ENCODE measurements at regions not wholly inside any gene's neighbourhood (a gene's known extent, or its start where the extent isn't known, plus 50 kb on each side); places are given as distances from the start of the nearest gene placed in this dataset.

DNA sequence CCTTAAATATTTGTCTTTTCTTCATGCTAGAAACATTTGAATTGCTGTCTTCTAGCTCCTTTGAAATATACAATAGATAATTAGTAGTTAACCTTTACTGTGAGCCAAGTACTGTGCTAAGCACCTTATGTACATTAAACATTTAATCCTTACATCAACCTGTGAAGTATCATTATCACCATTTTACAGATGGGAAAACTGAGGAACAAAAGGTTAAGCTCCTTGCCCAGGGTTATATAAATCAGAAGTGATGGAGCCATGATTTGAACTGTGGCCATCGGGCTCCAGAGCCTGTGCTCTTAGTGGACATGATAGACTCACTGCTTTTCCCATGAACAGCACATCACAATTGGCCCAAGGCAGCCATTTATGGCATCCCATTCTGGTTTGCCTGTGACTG is 140.9 kb downstream of the UNC5CL start:
- no peak for DNase-seq (ENCODE audit: low spot score)
- no peaks in the 10 kb centered on the region for H3K36me3 Mint-ChIP-seq (ENCODE audit: low read depth)
- no peak overlapping the region for H3K27ac Mint-ChIP-seq
- no peak overlapping the region for H3K4me3 Mint-ChIP-seq (ENCODE audit: low read depth)
- intact Hi-C loops (cut with micrococcal nuclease) = loop anchor here (5.0 kb wide), 1 partner anchor 1186 kb away; no protein-coding TSS in a partner anchor
- H3K4me1 Mint-ChIP-seq (ENCODE audit: low read depth) = no peaks in the 10 kb centered on the region
- peaks cover 4% of the 10 kb centered on the region for H3K27me3 Mint-ChIP-seq (ENCODE audit: low read depth)
- no peaks in the 10 kb centered on the region for H3K9me3 Mint-ChIP-seq

DNA sequence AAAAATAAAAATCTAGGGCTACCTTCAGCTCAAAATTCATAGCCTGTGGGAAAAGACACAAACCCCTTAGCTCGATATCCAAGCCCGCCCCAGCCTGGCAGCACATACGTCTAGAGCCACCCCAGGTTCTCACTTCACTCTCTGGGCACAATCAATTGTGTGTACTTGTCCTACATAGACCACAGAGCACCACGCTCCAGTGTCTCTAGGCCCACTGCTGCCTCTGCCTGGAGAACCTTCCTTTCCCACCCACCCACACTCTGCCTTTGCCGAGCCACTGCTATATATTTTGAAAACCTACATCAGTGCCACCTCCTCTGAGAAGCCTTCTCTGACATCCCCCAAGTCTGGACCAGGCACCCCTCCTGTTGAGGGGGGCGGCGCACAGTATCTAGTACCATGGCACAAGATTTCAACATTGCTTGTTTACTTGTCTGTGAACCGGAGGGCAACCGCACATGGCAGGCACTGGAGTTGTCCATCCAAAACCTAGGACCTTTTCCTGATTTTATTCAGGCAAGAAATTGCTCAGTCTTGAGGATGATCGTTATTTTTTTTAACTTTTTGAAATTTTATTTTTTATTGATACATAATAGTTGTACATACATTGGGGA is 141.5 kb downstream of the UNC5CL start:
- no peak for DNase-seq (ENCODE audit: low spot score)
- Mint-ChIP-seq H3K27me3 (ENCODE audit: low read depth) (no peaks in the 10 kb centered on the region), H3K36me3 (ENCODE audit: low read depth) (no peaks in the 10 kb centered on the region), H3K4me3 (ENCODE audit: low read depth) (no peak overlapping the region), H3K27ac (no peak overlapping the region), H3K9me3 (no peaks in the 10 kb centered on the region), H3K4me1 (ENCODE audit: low read depth) (no peaks in the 10 kb centered on the region)
- intact Hi-C loops (cut with micrococcal nuclease) = loop anchor here (5.0 kb wide), 1 partner anchor 1185 kb away; no protein-coding TSS in a partner anchor

DNA sequence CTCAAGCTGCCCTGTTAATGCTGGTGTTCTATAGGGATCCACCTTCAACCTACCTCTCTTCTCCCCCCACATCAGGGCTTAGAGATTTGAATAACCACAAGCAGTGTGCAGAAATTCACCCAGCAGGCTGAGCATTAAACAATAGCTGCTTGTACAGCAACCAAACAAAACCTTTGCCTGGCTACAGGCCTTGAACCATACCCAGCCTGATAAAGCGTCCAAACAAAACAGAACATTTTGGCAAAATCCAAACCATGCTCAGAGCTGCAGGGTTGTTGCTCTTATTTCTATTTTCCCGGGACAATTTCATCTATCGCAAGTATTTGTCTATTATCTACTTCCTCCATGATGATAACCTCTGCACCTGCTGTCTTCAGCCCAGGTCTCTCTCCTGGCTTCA is 142.3 kb downstream of the UNC5CL start:
- no peak for DNase-seq (ENCODE audit: low spot score)
- no peak overlapping the region for H3K4me3 Mint-ChIP-seq (ENCODE audit: low read depth)
- H3K36me3 Mint-ChIP-seq (ENCODE audit: low read depth) = no peaks in the 10 kb centered on the region
- intact Hi-C loops (cut with micrococcal nuclease) = loop anchor here (5.0 kb wide), 1 partner anchor 1184 kb away; no protein-coding TSS in a partner anchor
- H3K27me3 Mint-ChIP-seq (ENCODE audit: low read depth) = no peaks in the 10 kb centered on the region
- no peaks in the 10 kb centered on the region for H3K4me1 Mint-ChIP-seq (ENCODE audit: low read depth)
- no peaks in the 10 kb centered on the region for H3K9me3 Mint-ChIP-seq
- H3K27ac Mint-ChIP-seq = no peak overlapping the region

DNA sequence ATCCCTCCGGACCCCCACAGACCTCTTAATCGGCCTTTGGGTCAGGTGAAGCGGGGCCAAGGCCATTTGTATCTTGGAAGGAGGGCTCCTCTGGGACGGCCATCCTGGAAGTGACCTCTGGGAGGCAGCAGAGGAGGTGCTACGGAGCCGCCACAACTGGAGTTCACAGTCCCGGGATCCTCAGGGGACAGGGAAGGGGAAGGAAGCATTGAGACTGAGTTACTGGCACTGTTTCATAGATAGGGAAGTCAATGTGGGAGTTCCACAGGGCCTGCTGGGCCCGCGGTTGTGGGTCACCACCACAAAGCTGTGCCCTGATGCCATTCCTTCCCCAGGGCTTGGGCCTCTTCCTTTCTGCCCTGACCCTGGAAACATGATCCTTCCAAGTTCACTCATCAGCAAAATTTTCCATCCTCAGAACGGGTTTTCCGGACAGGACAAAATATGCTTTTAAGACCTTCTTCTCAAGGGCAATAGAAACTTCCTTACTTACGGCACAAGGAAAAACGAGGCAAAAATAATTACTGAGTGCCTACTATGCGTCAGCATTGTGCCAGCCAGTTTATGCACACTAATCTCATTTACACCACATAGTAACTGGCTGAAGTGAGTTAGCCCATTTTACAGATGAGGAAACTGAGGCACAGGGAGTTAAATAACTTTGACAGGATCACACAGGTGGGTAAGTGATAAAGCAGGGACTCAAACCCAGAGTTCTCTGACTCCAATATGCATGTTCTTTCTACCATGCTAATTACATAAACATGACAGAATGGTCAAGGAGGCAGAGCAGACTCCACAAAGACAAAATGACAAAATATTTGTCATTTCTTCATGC is 143.8 kb downstream of the UNC5CL start:
- no peaks in the 10 kb centered on the region for H3K9me3 Mint-ChIP-seq
- DNase-seq (ENCODE audit: low spot score) = no peak
- no peak overlapping the region for H3K4me3 Mint-ChIP-seq (ENCODE audit: low read depth)
- no peaks in the 10 kb centered on the region for H3K27me3 Mint-ChIP-seq (ENCODE audit: low read depth)
- no peaks in the 10 kb centered on the region for H3K4me1 Mint-ChIP-seq (ENCODE audit: low read depth)
- intact Hi-C loops (cut with micrococcal nuclease) = loop anchor here (5.0 kb wide), 1 partner anchor 1183 kb away; no protein-coding TSS in a partner anchor
- no peak overlapping the region for H3K27ac Mint-ChIP-seq
- H3K36me3 Mint-ChIP-seq (ENCODE audit: low read depth) = no peaks in the 10 kb centered on the region

DNA sequence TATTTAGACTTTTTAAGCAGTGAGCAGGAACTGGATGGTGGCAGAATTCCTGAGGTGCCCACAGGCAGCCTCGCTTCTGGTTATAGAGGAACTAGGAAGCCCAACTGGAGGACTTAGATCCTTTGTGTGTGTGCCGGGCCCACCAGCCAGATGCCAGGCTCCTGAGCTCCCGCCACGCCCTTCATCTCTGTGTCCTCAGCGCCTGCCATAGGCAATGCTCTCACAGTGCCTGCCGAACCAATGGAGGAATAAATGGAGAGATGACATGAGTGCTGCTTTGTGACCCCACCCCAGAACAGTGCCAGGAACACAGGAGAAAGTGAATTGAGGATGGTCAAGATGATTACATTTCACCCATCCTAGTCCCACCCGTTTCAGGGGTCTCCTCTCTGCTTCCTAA is 146.0 kb downstream of the UNC5CL start:
- H3K9me3 Mint-ChIP-seq = no peaks in the 10 kb centered on the region
- no peak for DNase-seq (ENCODE audit: low spot score)
- intact Hi-C loops (cut with micrococcal nuclease) = no loop called here
- no peaks in the 10 kb centered on the region for H3K4me1 Mint-ChIP-seq (ENCODE audit: low read depth)
- no peak overlapping the region for H3K27ac Mint-ChIP-seq
- no peak overlapping the region for H3K4me3 Mint-ChIP-seq (ENCODE audit: low read depth)
- H3K36me3 Mint-ChIP-seq (ENCODE audit: low read depth) = no peaks in the 10 kb centered on the region
- peaks cover 5% of the 10 kb centered on the region for H3K27me3 Mint-ChIP-seq (ENCODE audit: low read depth)

DNA sequence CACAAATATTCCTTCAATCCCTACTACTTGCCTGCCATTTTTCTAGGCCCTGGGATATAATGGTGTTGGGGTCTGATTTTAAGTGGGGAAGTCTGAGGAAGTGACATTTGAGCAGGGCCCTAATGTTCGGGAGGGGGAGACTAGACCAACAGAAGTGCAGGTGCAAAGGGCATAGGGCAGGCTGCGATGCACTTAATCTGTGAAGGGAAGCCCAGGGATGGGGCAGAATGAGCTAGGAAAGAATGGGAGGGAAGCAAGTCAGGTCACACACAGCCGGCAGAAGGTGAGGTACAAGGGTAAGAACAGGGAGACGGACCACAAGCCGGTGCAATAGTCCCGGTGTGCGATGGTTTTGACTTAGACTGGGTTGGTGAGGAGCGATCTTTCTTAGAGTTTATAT is 146.8 kb downstream of the UNC5CL start:
- DNase-seq (ENCODE audit: low spot score) = no peak
- no peak overlapping the region for H3K4me3 Mint-ChIP-seq (ENCODE audit: low read depth)

DNA sequence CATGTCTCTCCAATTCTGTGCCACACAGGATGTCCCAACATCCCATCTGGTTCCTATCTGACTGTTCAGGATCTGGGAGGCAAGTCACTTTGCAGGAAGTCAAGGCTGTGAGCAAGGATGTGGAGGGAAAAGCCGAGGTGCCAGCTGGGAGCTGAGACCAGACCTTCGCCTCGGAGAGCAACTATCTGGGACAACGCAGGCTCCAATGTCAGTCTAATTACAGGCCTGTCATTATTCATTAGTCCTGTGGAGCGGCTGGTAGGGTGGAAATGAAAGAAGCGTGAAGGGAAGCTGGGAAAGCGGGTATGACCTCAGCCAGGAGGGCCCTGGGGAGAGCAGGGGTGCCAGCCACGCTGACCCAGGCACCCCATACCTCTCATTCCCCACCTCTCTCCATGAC is 147.3 kb downstream of the UNC5CL start:
- Mint-ChIP-seq H3K4me1 (ENCODE audit: low read depth) (no peaks in the 10 kb centered on the region), H3K9me3 (no peaks in the 10 kb centered on the region), H3K27ac (no peak overlapping the region)

More for the DNA sequence above, 146.8 kb downstream of the UNC5CL start:
- no peak overlapping the region for H3K27ac Mint-ChIP-seq
- no peaks in the 10 kb centered on the region for H3K36me3 Mint-ChIP-seq (ENCODE audit: low read depth)
- H3K27me3 Mint-ChIP-seq (ENCODE audit: low read depth) = peaks cover 5% of the 10 kb centered on the region
- H3K9me3 Mint-ChIP-seq = no peaks in the 10 kb centered on the region
- H3K4me1 Mint-ChIP-seq (ENCODE audit: low read depth) = no peaks in the 10 kb centered on the region
- intact Hi-C loops (cut with micrococcal nuclease) = no loop called here

DNA sequence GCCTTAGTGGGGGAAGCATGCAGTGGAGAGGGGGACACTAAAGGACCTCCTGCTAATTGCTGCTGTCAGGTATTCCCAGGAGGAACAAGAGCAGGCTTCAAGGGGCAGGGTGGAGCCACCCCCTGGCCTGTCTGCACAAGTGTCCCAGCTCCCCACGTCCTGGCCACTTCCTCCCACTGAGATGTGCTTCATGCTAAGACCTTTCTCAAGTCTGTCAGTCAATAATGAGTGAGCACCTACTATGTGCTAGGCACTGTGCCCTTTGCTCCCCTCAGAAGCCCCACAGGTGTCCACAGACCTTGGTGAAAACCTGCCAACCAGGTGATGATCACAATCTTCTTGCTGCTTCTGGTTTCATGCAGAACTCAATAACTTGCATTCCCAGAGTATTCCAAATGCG is 147.9 kb downstream of the UNC5CL start:
- Mint-ChIP-seq H3K9me3 (no peaks in the 10 kb centered on the region), H3K4me3 (ENCODE audit: low read depth) (no peak overlapping the region), H3K27me3 (ENCODE audit: low read depth) (peaks cover 5% of the 10 kb centered on the region), H3K27ac (no peak overlapping the region), H3K4me1 (ENCODE audit: low read depth) (no peaks in the 10 kb centered on the region), H3K36me3 (ENCODE audit: low read depth) (no peaks in the 10 kb centered on the region)
- no peak for DNase-seq (ENCODE audit: low spot score)
- intact Hi-C loops (cut with micrococcal nuclease) = no loop called here

More for the DNA sequence above, 147.3 kb downstream of the UNC5CL start:
- H3K27me3 Mint-ChIP-seq (ENCODE audit: low read depth) = peaks cover 5% of the 10 kb centered on the region
- intact Hi-C loops (cut with micrococcal nuclease) = no loop called here
- no peaks in the 10 kb centered on the region for H3K36me3 Mint-ChIP-seq (ENCODE audit: low read depth)
- DNase-seq (ENCODE audit: low spot score) = no peak
- H3K4me3 Mint-ChIP-seq (ENCODE audit: low read depth) = no peak overlapping the region

DNA sequence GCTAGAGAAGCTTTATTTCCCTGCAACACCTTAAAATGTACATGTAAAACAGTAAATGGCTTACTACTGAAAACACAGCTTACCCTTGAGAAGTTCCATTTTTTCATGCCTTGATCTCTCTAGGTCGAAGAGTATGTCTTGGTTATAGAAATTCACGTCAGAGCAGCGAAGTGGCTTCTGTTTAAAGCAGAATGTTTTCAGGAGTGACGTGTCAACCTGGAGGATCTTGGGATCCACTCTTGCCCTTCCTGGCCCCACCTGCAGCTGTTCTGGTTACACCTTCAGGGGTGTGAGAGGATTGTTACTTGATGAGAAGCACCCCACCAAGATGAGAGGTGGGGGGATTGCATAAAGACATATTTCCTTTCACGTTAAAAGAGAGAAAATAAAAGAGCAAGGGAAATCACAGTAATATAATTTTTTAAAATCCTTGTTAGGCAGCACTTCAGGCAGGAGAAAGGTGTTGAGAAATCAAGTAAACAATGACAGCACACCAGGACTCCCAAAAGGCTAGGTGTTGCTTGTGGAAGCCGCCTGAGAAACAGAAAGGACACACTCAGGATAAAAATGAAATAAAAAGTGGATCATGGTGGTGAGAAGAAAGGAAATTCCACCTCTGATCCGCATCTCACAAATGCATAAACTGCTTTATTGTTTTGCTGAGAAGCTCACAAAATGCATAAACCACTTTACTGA is 149.7 kb downstream of the UNC5CL start:
- no peak overlapping the region for H3K27ac Mint-ChIP-seq
- peaks cover 5% of the 10 kb centered on the region for H3K27me3 Mint-ChIP-seq (ENCODE audit: low read depth)
- H3K4me1 Mint-ChIP-seq (ENCODE audit: low read depth) = no peaks in the 10 kb centered on the region
- intact Hi-C loops (cut with micrococcal nuclease) = no loop called here
- no peaks in the 10 kb centered on the region for H3K9me3 Mint-ChIP-seq
- no peak overlapping the region for H3K4me3 Mint-ChIP-seq (ENCODE audit: low read depth)
- no peak for DNase-seq (ENCODE audit: low spot score)
- H3K36me3 Mint-ChIP-seq (ENCODE audit: low read depth) = no peaks in the 10 kb centered on the region

DNA sequence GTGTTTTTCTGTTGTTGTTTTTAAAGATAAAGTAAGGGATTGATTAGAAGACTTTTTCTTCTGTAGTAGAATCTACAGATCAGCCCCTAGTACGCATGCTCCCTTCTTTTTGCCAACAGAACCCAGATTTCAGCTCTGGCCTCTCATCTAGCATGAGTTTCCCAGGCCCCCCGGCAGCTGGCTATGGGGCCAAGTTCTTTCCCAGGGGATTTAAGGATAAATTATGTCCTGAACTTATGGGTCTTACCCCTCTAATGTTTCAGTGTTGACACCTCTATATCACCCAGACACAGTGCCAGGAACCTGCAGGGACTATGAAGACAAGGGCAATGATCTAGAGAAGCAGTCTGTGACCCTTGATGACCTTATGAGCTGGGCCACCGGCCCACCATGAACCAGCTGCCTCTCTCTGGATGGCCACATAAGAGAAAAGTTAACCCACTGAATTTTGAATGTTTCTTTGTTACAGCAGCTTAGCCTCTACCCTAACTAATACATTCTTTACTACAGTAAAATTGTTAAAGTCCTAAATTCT is 150.5 kb downstream of the UNC5CL start:
- Mint-ChIP-seq H3K4me1 (ENCODE audit: low read depth) (no peaks in the 10 kb centered on the region), H3K36me3 (ENCODE audit: low read depth) (no peaks in the 10 kb centered on the region), H3K4me3 (ENCODE audit: low read depth) (no peak overlapping the region), H3K9me3 (no peaks in the 10 kb centered on the region), H3K27me3 (ENCODE audit: low read depth) (peaks cover 5% of the 10 kb centered on the region), H3K27ac (no peak overlapping the region)
- intact Hi-C loops (cut with micrococcal nuclease) = no loop called here
- no peak for DNase-seq (ENCODE audit: low spot score)

DNA sequence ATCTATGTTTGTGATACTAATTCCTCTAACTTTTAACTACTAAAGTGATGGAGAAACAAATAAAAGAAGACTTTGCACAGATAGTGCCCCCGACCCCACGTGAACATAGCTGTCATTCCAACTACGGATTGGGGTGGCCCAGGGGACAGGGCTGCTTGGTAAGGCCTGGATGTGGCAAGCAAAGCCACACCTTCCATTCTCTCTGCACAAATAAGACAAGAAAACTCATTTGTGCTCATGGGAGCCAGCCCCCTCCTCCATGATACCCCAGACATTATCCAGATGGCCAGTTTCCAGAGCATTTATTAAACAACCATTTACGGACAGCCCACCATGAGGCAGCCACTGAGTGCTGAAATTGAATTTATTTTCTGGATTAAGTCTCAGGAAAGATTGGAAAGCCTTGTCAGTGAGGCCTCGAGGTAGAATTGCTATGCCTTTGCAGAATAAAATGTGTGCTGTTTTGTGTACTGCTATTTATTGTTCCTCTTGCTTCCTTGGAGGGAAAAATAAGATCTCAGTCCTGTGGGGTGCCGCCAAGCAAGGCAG is 151.2 kb downstream of the UNC5CL start:
- DNase-seq (ENCODE audit: low spot score) = no peak
- Mint-ChIP-seq H3K9me3 (no peaks in the 10 kb centered on the region), H3K4me1 (ENCODE audit: low read depth) (no peaks in the 10 kb centered on the region), H3K4me3 (ENCODE audit: low read depth) (no peak overlapping the region), H3K27me3 (ENCODE audit: low read depth) (peaks cover 5% of the 10 kb centered on the region), H3K27ac (no peak overlapping the region), H3K36me3 (ENCODE audit: low read depth) (no peaks in the 10 kb centered on the region)
- intact Hi-C loops (cut with micrococcal nuclease) = no loop called here

DNA sequence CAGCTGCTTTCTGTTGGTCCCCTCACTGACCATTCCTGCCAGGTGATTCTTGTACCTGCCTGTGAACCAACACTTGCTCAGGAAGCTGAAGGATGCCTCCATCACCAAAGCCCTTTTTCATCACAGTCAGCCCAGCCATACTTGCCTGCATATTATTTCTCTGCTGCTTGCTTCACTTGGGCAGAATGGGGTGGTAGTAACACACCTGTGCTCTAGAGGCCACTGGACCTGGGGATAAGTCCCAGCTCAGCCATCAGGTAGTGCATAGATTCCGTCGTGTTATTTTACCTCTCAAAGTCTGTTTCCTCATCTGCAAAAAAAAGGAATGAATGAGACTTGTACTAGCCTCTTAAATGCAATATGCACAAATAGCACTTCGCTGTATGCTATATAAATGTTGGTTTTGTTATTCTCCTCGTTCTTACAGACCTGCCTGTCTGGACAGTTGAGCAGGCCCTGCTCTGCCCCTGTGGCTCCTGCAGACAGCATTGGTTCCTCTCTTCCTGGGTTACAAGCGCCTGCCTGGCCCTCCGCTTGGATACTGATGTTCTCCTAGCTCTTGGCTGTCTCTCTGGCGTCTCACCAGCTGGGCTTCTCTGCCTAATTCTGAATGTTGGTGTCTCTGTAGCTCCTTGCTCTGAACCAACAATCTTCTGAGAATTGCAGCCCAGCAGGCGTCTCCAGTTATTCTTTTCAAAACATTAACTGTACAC is 151.8 kb downstream of the UNC5CL start:
- intact Hi-C loops (cut with micrococcal nuclease) = no loop called here
- Mint-ChIP-seq H3K27me3 (ENCODE audit: low read depth) (peaks cover 5% of the 10 kb centered on the region), H3K36me3 (ENCODE audit: low read depth) (no peaks in the 10 kb centered on the region), H3K4me3 (ENCODE audit: low read depth) (no peak overlapping the region), H3K9me3 (no peaks in the 10 kb centered on the region), H3K27ac (no peak overlapping the region), H3K4me1 (ENCODE audit: low read depth) (no peaks in the 10 kb centered on the region)
- DNase-seq (ENCODE audit: low spot score) = no peak

Data from activated T-helper 2 cell treated with anti-CD3 and anti-CD28 coated beads, Interferon-gamma antibody, Interleukin-2, Interleukin-4, amounts not matched to agents 10 μg/mL and 5 μg/mL and 100 μg/mL, durations not matched to agents 14 hours and 24 hours and 36 hours (primary cell).